SK-N-SH (cell line): ENCODE measurements at regions not wholly inside any gene's neighbourhood (a gene's known extent, or its start where the extent isn't known, plus 50 kb on each side); places are given as distances from the start of the nearest gene placed in this dataset.

Experiments
- CTCF ChIA-PET: fragments of 300-600, 350-600 bp; formaldehyde crosslinking; extraction: SDS; loops from one replicate; lab custom pipeline; 2021; lab: Yijun Ruan, JAX
- POLR2A ChIA-PET: fragments of 350-600 bp; sonication (Branson Sonifier 250); formaldehyde crosslinking; extraction: SDS; loops from one replicate; lab custom pipeline; 2020; ENCODE audit warnings: antibody characterized with exemption, inconsistent platforms; lab: Yijun Ruan, JAX
- DNase-seq: peaks from one replicate; pipeline ENCODE4 v3.0.0; 2012
- H2AFZ ChIP-seq: fragments of 200-600 bp; sonication (generic); 2 replicates; pipeline ENCODE4 v1.8.1; 2016; ENCODE audit warnings: antibody characterized with exemption, mild to moderate bottlenecking, low read depth
- H3F3A ChIP-seq: fragments of 200-600 bp; sonication (generic); replicated peaks from 2 replicates; pipeline ENCODE3; 2016; ENCODE audit warnings: antibody characterized with exemption, mild to moderate bottlenecking; ENCODE audit not compliant: insufficient read depth
- H3K27ac ChIP-seq, 2 experiments: fragments of 200-500 bp in 1 of 2; fragments of 200-600 bp in 1 of 2; sonication (Bioruptor generic) in 1 of 2; sonication (generic), shearing (Covaris generic) in 1 of 2; 2 replicates each; pipeline versions ENCODE4 v1.5.1 to v1.6.1; 2014 to 2016; ENCODE audit warnings: low read depth in 2 of 2, inconsistent platforms in 1 of 2, low read length in 1 of 2, mild to moderate bottlenecking in 1 of 2, mixed read lengths in 1 of 2
- H3K27me3 ChIP-seq: fragments of 200-600 bp; sonication (generic), shearing (Covaris generic); 2 replicates; pipeline ENCODE4 v1.6.1; 2016; ENCODE audit warnings: mixed run types; ENCODE audit not compliant: insufficient read depth
- H3K36me3 ChIP-seq, 2 experiments: fragments of 200-500 bp in 1 of 2; fragments of 200-600 bp in 1 of 2; sonication (Bioruptor generic) in 1 of 2; sonication (generic) in 1 of 2; replicated peaks in 1 of 2; 2 replicates each; pipeline versions ENCODE3 to v1.5.1; 2014 to 2016; ENCODE audit warnings: low read length in 1 of 2, mild to moderate bottlenecking in 1 of 2; ENCODE audit not compliant: insufficient read depth in 2 of 2, control insufficient read depth in 1 of 2
- H3K4me1 ChIP-seq, 2 experiments: fragments of 200-500 bp in 1 of 2; fragments of 200-600 bp in 1 of 2; sonication (Bioruptor generic) in 1 of 2; sonication (generic), shearing (Covaris generic) in 1 of 2; 2 replicates each; pipeline versions ENCODE4 v1.5.1 to v1.6.1; 2014 to 2016; ENCODE audit warnings: low read depth in 1 of 2, low read length in 1 of 2, mixed run types in 1 of 2; ENCODE audit not compliant: insufficient read depth in 2 of 2, control insufficient read depth in 1 of 2
- H3K4me2 ChIP-seq: fragments of 200-600 bp; sonication (generic), shearing (Covaris generic); 2 replicates; pipeline ENCODE4 v1.6.1; 2017; ENCODE audit warnings: mixed run types
- H3K4me3 ChIP-seq, 2 experiments: fragments of 200-500 bp in 1 of 2; fragments of 200-600 bp in 1 of 2; sonication (Bioruptor generic) in 1 of 2; sonication (generic), shearing (Covaris generic) in 1 of 2; 2 replicates each; pipeline versions ENCODE4 v1.5.1 to v1.8.1; 2014 to 2016; ENCODE audit warnings: low read depth in 2 of 2, inconsistent platforms in 1 of 2, low read length in 1 of 2, mild to moderate bottlenecking in 1 of 2, mixed read lengths in 1 of 2, moderate library complexity in 1 of 2
- H3K79me2 ChIP-seq: fragments of 200-600 bp; sonication (generic); 2 replicates; pipeline ENCODE4 v1.8.1; 2017; ENCODE audit warnings: mild to moderate bottlenecking; ENCODE audit not compliant: insufficient read depth
- H3K9ac ChIP-seq: fragments of 200-600 bp; sonication (generic); 2 replicates; pipeline ENCODE4 v1.6.1; 2017; ENCODE audit warnings: mixed run types
- H3K9me2 ChIP-seq: fragments of 200-600 bp; sonication (generic); 2 replicates; pipeline ENCODE4 v1.6.1; 2017; ENCODE audit warnings: mixed run types
- H3K9me3 ChIP-seq: fragments of 200-600 bp; sonication (generic); 2 replicates; pipeline ENCODE4 v1.6.1; 2017; ENCODE audit warnings: mixed run types, mild to moderate bottlenecking, moderate library complexity
- H4K20me1 ChIP-seq: fragments of 200-600 bp; sonication (generic); 2 replicates; pipeline ENCODE4 v1.6.1; 2017; ENCODE audit warnings: mild to moderate bottlenecking, mixed run types; ENCODE audit not compliant: insufficient read depth
- CHD2 ChIP-seq: fragments of 150-350 bp; IDR thresholded peaks from 2 replicates; pipeline ENCODE4 v1.6.1; 2018; ENCODE audit warnings: low read length; ENCODE audit not compliant: partially characterized antibody
- CTCF ChIP-seq: fragments of 200-600 bp; sonication (generic); IDR thresholded peaks from 2 replicates; pipeline ENCODE4 v1.6.1; 2017; ENCODE audit warnings: antibody characterized with exemption, mild to moderate bottlenecking, moderate library complexity
- EP300 ChIP-seq, 2 experiments: IDR thresholded peaks; 2 replicates each; pipeline versions ENCODE4 v1.4.0 to v1.6.1; 2012; ENCODE audit warnings: borderline replicate concordance in 1 of 2, low read depth in 1 of 2, low read length in 1 of 2
- EZH2phosphoT487 ChIP-seq: fragments of 200-600 bp; sonication (generic); IDR thresholded peaks from 2 replicates; pipeline ENCODE4 v1.6.1; 2017; ENCODE audit warnings: low read depth, mixed run types, mild to moderate bottlenecking, antibody characterized with exemption, moderate library complexity, borderline replicate concordance
- FOSL2 ChIP-seq: IDR thresholded peaks from 2 replicates; pipeline ENCODE4 v1.4.0; 2012; ENCODE audit warnings: low read depth, mild to moderate bottlenecking, moderate library complexity, borderline replicate concordance
- FOXJ3 ChIP-seq: sonication (generic); formaldehyde crosslinking; IDR thresholded peaks from 2 replicates; pipeline ENCODE4 v1.5.1; 2020; ENCODE audit warnings: mild to moderate bottlenecking, missing genetic modification reagents
- GABPA ChIP-seq: IDR thresholded peaks from 2 replicates; pipeline ENCODE4 v1.4.0; 2012; ENCODE audit warnings: low read depth, mild to moderate bottlenecking
- GATA2 ChIP-seq: sonication (generic); formaldehyde crosslinking; IDR thresholded peaks from 2 replicates; pipeline ENCODE4 v1.5.0; 2020; ENCODE audit warnings: mild to moderate bottlenecking, missing genetic modification reagents
- IRF3 ChIP-seq: fragments of 150-350 bp; IDR thresholded peaks from 2 replicates; pipeline ENCODE4 v1.6.1; 2016; ENCODE audit warnings: mild to moderate bottlenecking, low read depth, low read length
- JUND ChIP-seq: IDR thresholded peaks from 2 replicates; pipeline ENCODE4 v1.4.0; 2012
- MAX ChIP-seq: IDR thresholded peaks from 2 replicates; pipeline ENCODE4 v1.4.0; 2012; ENCODE audit warnings: low read depth
- MEF2A ChIP-seq: IDR thresholded peaks from 2 replicates; pipeline ENCODE4 v1.4.0; 2012; ENCODE audit warnings: low read depth, borderline replicate concordance
- MXI1 ChIP-seq: IDR thresholded peaks from 2 replicates; pipeline ENCODE4 v1.6.1; 2012; ENCODE audit warnings: mild to moderate bottlenecking, low read depth, low read length, improper control_type of control experiment
- NFIC ChIP-seq: IDR thresholded peaks from 2 replicates; pipeline ENCODE4 v1.4.0; 2012; ENCODE audit warnings: borderline replicate concordance
- NRF1 ChIP-seq: IDR thresholded peaks from 2 replicates; pipeline ENCODE4 v1.6.1; 2012; ENCODE audit warnings: low read depth, mild to moderate bottlenecking, low read length
- PBX3 ChIP-seq: IDR thresholded peaks from 2 replicates; pipeline ENCODE4; 2012
- POLR2AphosphoS5 ChIP-seq: IDR thresholded peaks from 2 replicates; pipeline ENCODE4 v1.6.1; 2012; ENCODE audit warnings: low read depth, low read length
- RAD21 ChIP-seq: IDR thresholded peaks from 2 replicates; pipeline ENCODE4 v1.6.1; 2012; ENCODE audit warnings: mild to moderate bottlenecking, low read length
- RCOR1 ChIP-seq: fragments of 150-350 bp; IDR thresholded peaks from 2 replicates; pipeline ENCODE4 v1.6.1; 2017; ENCODE audit warnings: antibody characterized with exemption, low read length
- RFX5 ChIP-seq: IDR thresholded peaks from 2 replicates; pipeline ENCODE4 v1.6.1; 2012; ENCODE audit warnings: mild to moderate bottlenecking, improper control_type of control experiment, low read length
- SMC3 ChIP-seq: IDR thresholded peaks from 2 replicates; pipeline ENCODE4 v1.6.1; 2012; ENCODE audit warnings: low read depth, low read length, improper control_type of control experiment
- TAF1 ChIP-seq: IDR thresholded peaks from 2 replicates; pipeline ENCODE4 v1.6.1; 2012; ENCODE audit warnings: low read depth, mild to moderate bottlenecking, low read length, moderate library complexity, borderline replicate concordance
- TCF12 ChIP-seq: IDR thresholded peaks from 2 replicates; pipeline ENCODE4 v1.4.0; 2012
- USF1 ChIP-seq: IDR thresholded peaks from 2 replicates; pipeline ENCODE4 v1.4.0; 2012; ENCODE audit warnings: low read depth, borderline replicate concordance
- YY1 ChIP-seq: IDR thresholded peaks from 2 replicates; pipeline ENCODE4 v1.4.0; 2012; ENCODE audit warnings: low read depth, mild to moderate bottlenecking
- WGBS: methylation state at CpG from one replicate; pipeline ENCODE4 v1.1.6; 2017; ENCODE audit warnings: low lambda C conversion rate; 5-methylcytosine and 5-hydroxymethylcytosine counted together

GRCh38 chr9:121566481-121567465, 67.1 kb upstream of the GGTA1 start:
- H2AFZ ChIP-seq: peak overlapping the region; percentile 95
- H3K27ac ChIP-seq: peak overlapping the region; percentile 92 to 97
- peaks cover 22% of the 10 kb centered on the region; the same call in 1 of the 2 replicates for H3K79me2 ChIP-seq
- H3K4me2 ChIP-seq: peak overlapping the region; percentile 99
- ChIA-PET POLR2A (interaction anchor here (0.6 to 0.8 kb wide), 3 partner anchors 9 to 167 kb away, joined by 3 to 5 read pairs (median 4); no protein-coding TSS in a partner anchor), CTCF (interaction anchor here (0.6 to 4.4 kb wide), 13 partner anchors 11 to 558 kb away, joined by 3 to 30 read pairs (median 4); no protein-coding TSS in a partner anchor)
- H3K9me2 ChIP-seq: no peaks in the 10 kb centered on the region
- H3K4me3 ChIP-seq: peak overlapping the region; percentile 33 to 62; a peak in 3 of 4 replicates
- WGBS: 12% methylated on average over 19 of the region's 27 CpGs
- H3F3A ChIP-seq: peaks cover 23% of the 10 kb centered on the region
- H3K9me3 ChIP-seq: no peaks in the 10 kb centered on the region
- H3K9ac ChIP-seq: peak overlapping the region; percentile 76
- H3K36me3 ChIP-seq: no peaks in the 10 kb centered on the region
- TF ChIP-seq USF1 (no peak), RAD21 (no peak), RFX5 (no peak), EZH2phosphoT487 (no peak), POLR2AphosphoS5 (no peak), NRF1 (no peak), MAX (peak; percentile 38; the same call in 1 of the 2 replicates), NFIC (peak; percentile 13; the same call in 1 of the 2 replicates), SMC3 (0 out of 2 replicates have a peak, but pooled peaks have one; percentile 27), YY1 (no peak), CHD2 (peak; percentile 59), FOSL2 (peak; percentile 88), FOXJ3 (CRISPR knock-in tag) (no peak), CTCF (no peak), GABPA (no peak), GATA2 (CRISPR knock-in tag) (no peak), EP300 (IDR thresholded peaks at IDR 0.05; ENCODE audit: borderline replicate concordance in 1 of 2, low read depth in 1 of 2, low read length in 1 of 2) (peak in 1 of 2 experiments; percentile 39; a peak in 1 of 4 replicates), IRF3 (no peak), TAF1 (no peak; the same call in 1 of the 2 replicates), JUND (peak; percentile 64; the same call in 1 of the 2 replicates), MXI1 (no peak), PBX3 (no peak; the same call in 1 of the 2 replicates), TCF12 (peak; percentile 61), RCOR1 (0 out of 2 replicates have a peak, but pooled peaks have one; percentile 21), MEF2A (no peak)
- TF ChIP-seq, all 33 proteins: peak for 9
- peak; percentile 72 for DNase-seq
- Histone ChIP-seq H3K27me3 (no peaks in the 10 kb centered on the region), H3K4me1 (peaks cover 26 to 53% of the 10 kb centered on the region in 2 experiments; a peak in 3 of 4 replicates), H4K20me1 (no peaks in the 10 kb centered on the region)
